Left cardiac atrium (tissue), 4 donors: ENCODE measurements at regions not wholly inside any gene's neighbourhood (a gene's known extent, or its start where the extent isn't known, plus 50 kb on each side); places are given as distances from the start of the nearest gene placed in this dataset.
"Not testable (repeated sequence)": the region's sequence is repeated elsewhere in the genome, so short reads cannot be mapped to it uniquely, and the experiment has no call there.

Source experiments
- ATAC-seq, 2 donors: fragments of 200-7000 bp; cut with Tn5 transposase; one replicate each; pipeline ENCODE4 v1.9.1; 2020; ENCODE audit warnings: mild to moderate bottlenecking in 2 of 2, moderate library complexity in 2 of 2
- DNase-seq: peaks from one replicate; pipeline ENCODE4 v3.0.0-alpha.2; 2020
- intact Hi-C, 2 donors: fragments of 100-400 bp; cut with DNase I; formaldehyde crosslinking; loops; one replicate each; pipeline versions ENCODE4 v1.14.1 to v1.15.1; 2022 to 2023
- donor health status: DM: no; HTN: yes; CAD: no.
- donor health status: DM: no; HTN: yes; CAD: no; lungs with severe emphysema.
- donor health status: DM: yes; HTN: yes; CAD: no.
- donor health status: Dilated cardiomyopathy.

- no peak for DNase-seq
- intact Hi-C loops = no loop called here
- ATAC-seq = no peak
Observed at GRCh38 chrY:19549671-19550466, 194.7 kb downstream of the KDM5D start.

- intact Hi-C loops = no loop called here
- ATAC-seq (no peak), DNase-seq (no peak)
Observed at GRCh38 chrY:19541475-19542306, 202.8 kb downstream of the KDM5D start.

- DNase-seq, intact Hi-C loops, ATAC-seq: not testable (repeated sequence)
Observed at GRCh38 chrY:19535697-19536096, 208.8 kb downstream of the KDM5D start.

GRCh38 chrY:19521976-19522375 lies 222.6 kb downstream of the KDM5D start:
- no peak for ATAC-seq
- no peak for DNase-seq
- intact Hi-C loops = no loop called here

- ATAC-seq (no peak), DNase-seq (no peak)
- intact Hi-C loops = no loop called here
Observed at GRCh38 chrY:19503092-19503449, 241.5 kb downstream of the KDM5D start.

- no peak for ATAC-seq
- intact Hi-C loops = no loop called here
- no peak for DNase-seq
Observed at GRCh38 chrY:19502169-19503091, 242.1 kb downstream of the KDM5D start.

- DNase-seq = no peak
- no peak for ATAC-seq
- intact Hi-C loops = no loop called here
Observed at GRCh38 chrY:19498556-19498955, 246.0 kb downstream of the KDM5D start.

GRCh38 chrY:19487494-19487893 lies 257.0 kb downstream of the KDM5D start:
- no peak for DNase-seq
- intact Hi-C loops = no loop called here
- no peak for ATAC-seq

- ATAC-seq (no peak), DNase-seq (no peak)
- intact Hi-C loops = no loop called here
Observed at GRCh38 chrY:19484997-19485396, 259.5 kb downstream of the KDM5D start.

- ATAC-seq (no peak), DNase-seq (no peak)
- intact Hi-C loops = no loop called here
Observed at GRCh38 chrY:19479141-19479540, 265.4 kb downstream of the KDM5D start.

GRCh38 chrY:19477959-19478358 lies 266.6 kb downstream of the KDM5D start:
- DNase-seq (no peak), ATAC-seq (no peak)
- intact Hi-C loops = no loop called here

- DNase-seq (no peak), ATAC-seq (no peak)
- intact Hi-C loops = no loop called here
Observed at GRCh38 chrY:19465809-19466208, 278.7 kb downstream of the KDM5D start.

- no peak for DNase-seq
- intact Hi-C loops = no loop called here
- ATAC-seq = no peak
Observed at GRCh38 chrY:19456855-19457448, 287.6 kb downstream of the KDM5D start.

GRCh38 chrY:19433059-19433458 lies 311.5 kb downstream of the KDM5D start:
- DNase-seq (no peak), ATAC-seq (peak in 1 of 2 donors; percentile 48)
- intact Hi-C loops = no loop called here

GRCh38 chrY:19427736-19428518 lies 316.6 kb downstream of the KDM5D start:
- DNase-seq (no peak), ATAC-seq (no peak)
- intact Hi-C loops = no loop called here

- ATAC-seq, intact Hi-C loops, DNase-seq: not testable (repeated sequence)
Observed at GRCh38 chrY:19427191-19427590, 317.3 kb downstream of the KDM5D start.

- no peak for ATAC-seq
- intact Hi-C loops = no loop called here
- no peak for DNase-seq
Observed at GRCh38 chrY:19410980-19411766, 333.4 kb downstream of the KDM5D start.

- ATAC-seq = no peak
- intact Hi-C loops = no loop called here
- no peak for DNase-seq
Observed at GRCh38 chrY:19406246-19406645, 338.3 kb downstream of the KDM5D start.
